ENCODE measurements at regions not wholly inside any gene's neighbourhood (a gene's known extent, or its start where the extent isn't known, plus 50 kb on each side); places are given as distances from the start of the nearest gene placed in this dataset.

DNA sequence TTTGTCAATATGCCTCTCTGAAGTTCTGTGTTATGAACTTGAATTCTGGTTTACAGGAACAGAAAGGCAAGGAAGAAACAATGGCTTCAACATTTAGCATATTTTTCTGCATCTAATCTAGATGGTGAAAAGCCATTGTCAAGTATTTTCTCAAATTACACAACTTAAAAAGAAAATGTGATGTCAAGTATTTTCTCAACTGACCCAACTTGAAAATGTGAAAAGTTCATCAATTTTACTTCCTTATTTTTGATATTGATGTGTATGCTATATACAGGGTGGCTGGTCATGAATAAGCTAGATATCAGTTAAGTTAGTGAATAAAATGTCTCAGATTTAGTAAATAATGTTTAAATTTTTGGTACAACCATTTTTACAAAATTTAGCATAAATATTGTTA is 196.7 kb downstream of the ALX1 start:
- TF ChIP-seq, protein P1, sequence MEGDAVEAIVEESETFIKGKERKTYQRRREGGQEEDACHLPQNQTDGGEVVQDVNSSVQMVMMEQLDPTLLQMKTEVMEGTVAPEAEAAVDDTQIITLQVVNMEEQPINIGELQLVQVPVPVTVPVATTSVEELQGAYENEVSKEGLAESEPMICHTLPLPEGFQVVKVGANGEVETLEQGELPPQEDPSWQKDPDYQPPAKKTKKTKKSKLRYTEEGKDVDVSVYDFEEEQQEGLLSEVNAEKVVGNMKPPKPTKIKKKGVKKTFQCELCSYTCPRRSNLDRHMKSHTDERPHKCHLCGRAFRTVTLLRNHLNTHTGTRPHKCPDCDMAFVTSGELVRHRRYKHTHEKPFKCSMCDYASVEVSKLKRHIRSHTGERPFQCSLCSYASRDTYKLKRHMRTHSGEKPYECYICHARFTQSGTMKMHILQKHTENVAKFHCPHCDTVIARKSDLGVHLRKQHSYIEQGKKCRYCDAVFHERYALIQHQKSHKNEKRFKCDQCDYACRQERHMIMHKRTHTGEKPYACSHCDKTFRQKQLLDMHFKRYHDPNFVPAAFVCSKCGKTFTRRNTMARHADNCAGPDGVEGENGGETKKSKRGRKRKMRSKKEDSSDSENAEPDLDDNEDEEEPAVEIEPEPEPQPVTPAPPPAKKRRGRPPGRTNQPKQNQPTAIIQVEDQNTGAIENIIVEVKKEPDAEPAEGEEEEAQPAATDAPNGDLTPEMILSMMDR (IDR thresholded peaks at IDR 0.05), result no peak
- TF ChIP-seq POLR2A (IDR thresholded peaks at IDR 0.05), result no peak
